NCI-H446 treated with DMSO at 0.1 percent for 48 hours (cell line): ENCODE measurements at regions not wholly inside any gene's neighbourhood (a gene's known extent, or its start where the extent isn't known, plus 50 kb on each side); places are given as distances from the start of the nearest gene placed in this dataset.
"Not testable (repeated sequence)": the region's sequence is repeated elsewhere in the genome, so short reads cannot be mapped to it uniquely, and the experiment has no call there.

Experiments
- DNase-seq: peaks from one replicate; lab custom pipeline; 2025; lab: John Stamatoyannopoulos, UW

- no peak for DNase-seq
Measured at GRCh38 chr22:34599567-34599966, 466.4 kb upstream of the ISX start.

GRCh38 chr22:34604312-34604711 is 461.6 kb upstream of the ISX start:
- DNase-seq: no peak

GRCh38 chr22:34608106-34608505 is 457.9 kb upstream of the ISX start:
- DNase-seq: no peak

- no peak for DNase-seq
Measured at GRCh38 chr22:34608540-34609115, 457.3 kb upstream of the ISX start.

GRCh38 chr22:34609646-34610045 is 456.3 kb upstream of the ISX start:
- DNase-seq: no peak

GRCh38 chr22:34620161-34620560 is 445.8 kb upstream of the ISX start:
- DNase-seq: no peak

GRCh38 chr22:34620832-34621231 is 445.1 kb upstream of the ISX start:
- no peak for DNase-seq

- no peak for DNase-seq
Measured at GRCh38 chr22:34622602-34623001, 443.4 kb upstream of the ISX start.

- no peak for DNase-seq
Measured at GRCh38 chr22:34623580-34623979, 442.4 kb upstream of the ISX start.

GRCh38 chr22:34625892-34626291 is 440.1 kb upstream of the ISX start:
- not testable (repeated sequence) for DNase-seq

GRCh38 chr22:34638128-34638527 is 427.8 kb upstream of the ISX start:
- no peak for DNase-seq

GRCh38 chr22:34639911-34640310 is 426.0 kb upstream of the ISX start:
- no peak for DNase-seq

- DNase-seq: no peak
Measured at GRCh38 chr22:34645375-34645774, 420.6 kb upstream of the ISX start.

- DNase-seq: no peak
Measured at GRCh38 chr22:34669001-34669400, 397.0 kb upstream of the ISX start.

GRCh38 chr22:34683031-34683430 is 382.9 kb upstream of the ISX start:
- not testable (repeated sequence) for DNase-seq

- DNase-seq: not testable (repeated sequence)
Measured at GRCh38 chr22:34684278-34684677, 381.7 kb upstream of the ISX start.

GRCh38 chr22:34687116-34687515 is 378.8 kb upstream of the ISX start:
- no peak for DNase-seq

- DNase-seq: no peak
Measured at GRCh38 chr22:34688825-34689224, 377.1 kb upstream of the ISX start.

- no peak for DNase-seq
Measured at GRCh38 chr22:34696557-34696956, 369.4 kb upstream of the ISX start.

GRCh38 chr22:34702279-34702678 is 363.7 kb upstream of the ISX start:
- DNase-seq: no peak

- no peak for DNase-seq
Measured at GRCh38 chr22:34709641-34710040, 356.3 kb upstream of the ISX start.

- DNase-seq: no peak
Measured at GRCh38 chr22:34722901-34723300, 343.1 kb upstream of the ISX start.

- no peak for DNase-seq
Measured at GRCh38 chr22:34736081-34736480, 329.9 kb upstream of the ISX start.

GRCh38 chr22:34738661-34739400 is 327.1 kb upstream of the ISX start:
- no peak for DNase-seq
